HG02610 (cell line): ENCODE measurements at regions not wholly inside any gene's neighbourhood (a gene's known extent, or its start where the extent isn't known, plus 50 kb on each side); places are given as distances from the start of the nearest gene placed in this dataset.
A peak's percentile ranks its signal among the peaks of the same experiment; 100 is the strongest.
"Not testable (repeated sequence)": the region's sequence is repeated elsewhere in the genome, so short reads cannot be mapped to it uniquely, and the experiment has no call there.

ENCODE experiments used
- ATAC-seq: cut with Tn5 transposase; IDR thresholded peaks from one replicate; pipeline ENCODE4 v1.9.1; 2021; ENCODE audit warnings: mild to moderate bottlenecking, moderate library complexity; ENCODE audit not compliant: unreplicated experiment

GRCh38 chr11:67805253-67806126, 131.1 kb upstream of the ALDH3B2 start:
- ATAC-seq = peak; percentile 90

GRCh38 chr11:67804435-67805252, 130.2 kb upstream of the ALDH3B2 start:
- ATAC-seq = not testable (repeated sequence)

GRCh38 chr11:67803519-67803918, 129.1 kb upstream of the ALDH3B2 start:
- not testable (repeated sequence) for ATAC-seq

GRCh38 chr11:67803055-67803454, 128.6 kb upstream of the ALDH3B2 start:
- not testable (repeated sequence) for ATAC-seq

GRCh38 chr11:67802623-67803022, 128.2 kb upstream of the ALDH3B2 start:
- not testable (repeated sequence) for ATAC-seq

GRCh38 chr11:67801397-67801796, 127.0 kb upstream of the ALDH3B2 start:
- not testable (repeated sequence) for ATAC-seq

- ATAC-seq = not testable (repeated sequence)
These were observed 126.2 kb upstream of the ALDH3B2 start for GRCh38 chr11:67800591-67800990.

- ATAC-seq = not testable (repeated sequence)
These were observed 125.4 kb upstream of the ALDH3B2 start for GRCh38 chr11:67799808-67800207.

- not testable (repeated sequence) for ATAC-seq
These were observed 123.5 kb upstream of the ALDH3B2 start for GRCh38 chr11:67797726-67798521.

GRCh38 chr11:67795746-67796145, 121.3 kb upstream of the ALDH3B2 start:
- no peak for ATAC-seq

- ATAC-seq = not testable (repeated sequence)
These were observed 119.3 kb upstream of the ALDH3B2 start for GRCh38 chr11:67793750-67794149.

- not testable (repeated sequence) for ATAC-seq
These were observed 118.0 kb upstream of the ALDH3B2 start for GRCh38 chr11:67792273-67792990.

GRCh38 chr11:67791598-67792170, 117.3 kb upstream of the ALDH3B2 start:
- not testable (repeated sequence) for ATAC-seq

- ATAC-seq = not testable (repeated sequence)
These were observed 113.9 kb upstream of the ALDH3B2 start for GRCh38 chr11:67788341-67788695.

- ATAC-seq = not testable (repeated sequence)
These were observed 113.4 kb upstream of the ALDH3B2 start for GRCh38 chr11:67787681-67788340.

- not testable (repeated sequence) for ATAC-seq
These were observed 107.5 kb upstream of the ALDH3B2 start for GRCh38 chr11:67781967-67782366.

GRCh38 chr11:67781506-67781905, 107.1 kb upstream of the ALDH3B2 start:
- not testable (repeated sequence) for ATAC-seq

GRCh38 chr11:67780056-67780455, 105.6 kb upstream of the ALDH3B2 start:
- ATAC-seq = no peak

GRCh38 chr11:67779189-67779875, 104.9 kb upstream of the ALDH3B2 start:
- not testable (repeated sequence) for ATAC-seq
